Islet precursor cell (in vitro differentiated cells): ENCODE measurements at regions not wholly inside any gene's neighbourhood (a gene's known extent, or its start where the extent isn't known, plus 50 kb on each side); places are given as distances from the start of the nearest gene placed in this dataset.
"Not testable (repeated sequence)": the region's sequence is repeated elsewhere in the genome, so short reads cannot be mapped to it uniquely, and the experiment has no call there.

ENCODE experiments used
- DNase-seq: peaks from one replicate; pipeline ENCODE4 v3.0.0-alpha.2; 2018

DNA sequence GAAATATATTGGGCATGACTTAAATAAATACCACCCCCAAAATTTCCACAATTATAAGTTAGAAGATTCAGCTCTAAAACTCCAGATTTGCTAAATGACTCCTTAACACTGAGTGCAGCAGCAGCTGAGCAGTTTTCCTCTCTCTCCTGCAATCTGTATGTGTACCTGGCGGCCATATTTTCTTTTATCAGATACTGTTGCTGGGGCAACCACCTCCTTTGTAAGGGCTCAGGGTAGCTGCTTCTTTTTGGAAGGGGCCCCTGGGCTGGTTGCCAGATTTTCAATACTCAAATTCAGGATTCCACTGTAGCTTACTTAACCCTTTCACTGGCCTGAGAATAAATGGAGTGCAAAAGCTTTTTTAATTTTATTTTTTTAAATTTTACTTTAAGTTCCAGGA lies 197.0 kb downstream of the TAF11L14 start:
- DNase-seq: no peak

DNA sequence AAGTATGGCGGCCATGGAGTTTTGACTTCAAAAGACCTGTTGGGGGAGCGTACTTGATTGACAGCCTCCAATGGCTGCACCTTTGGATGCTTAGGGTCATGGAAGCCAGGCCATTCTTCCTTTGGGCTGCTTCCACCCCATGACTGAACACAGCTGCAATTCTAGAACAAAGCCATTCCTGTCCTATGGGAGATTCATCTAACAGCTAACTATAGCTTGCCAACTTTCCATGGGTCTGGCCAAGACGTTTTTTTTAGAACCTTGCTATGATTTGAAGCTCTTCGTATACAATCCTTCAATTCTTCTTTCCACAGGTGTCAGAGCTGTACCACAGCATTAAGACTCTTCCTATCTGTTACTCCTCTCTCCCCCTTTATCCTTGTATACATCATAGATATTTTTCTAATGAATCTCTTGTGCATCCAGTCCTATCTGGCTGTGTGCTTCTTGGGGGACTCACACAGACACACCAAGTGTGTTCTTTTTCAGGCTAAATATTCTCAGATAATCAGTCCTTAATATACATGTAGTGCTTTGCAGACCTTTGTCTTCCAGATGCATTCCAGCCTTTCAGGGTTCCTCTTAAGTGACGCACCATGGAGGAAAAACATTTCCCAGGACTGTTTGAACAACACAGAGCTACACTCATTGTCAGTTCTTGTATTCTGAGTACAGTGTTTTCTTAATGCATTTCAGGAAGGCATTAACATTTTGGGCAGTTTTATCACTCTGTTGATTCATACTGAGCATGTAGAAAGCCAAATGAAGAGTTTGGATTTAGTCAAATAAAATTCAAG lies 198.9 kb downstream of the TAF11L14 start:
- DNase-seq: no peak

- no peak for DNase-seq
These were observed 203.5 kb downstream of the TAF11L14 start for GRCh38 chr5:17837757-17838156.

- no peak for DNase-seq
These were observed 204.2 kb downstream of the TAF11L14 start for GRCh38 chr5:17838469-17838868.

DNA sequence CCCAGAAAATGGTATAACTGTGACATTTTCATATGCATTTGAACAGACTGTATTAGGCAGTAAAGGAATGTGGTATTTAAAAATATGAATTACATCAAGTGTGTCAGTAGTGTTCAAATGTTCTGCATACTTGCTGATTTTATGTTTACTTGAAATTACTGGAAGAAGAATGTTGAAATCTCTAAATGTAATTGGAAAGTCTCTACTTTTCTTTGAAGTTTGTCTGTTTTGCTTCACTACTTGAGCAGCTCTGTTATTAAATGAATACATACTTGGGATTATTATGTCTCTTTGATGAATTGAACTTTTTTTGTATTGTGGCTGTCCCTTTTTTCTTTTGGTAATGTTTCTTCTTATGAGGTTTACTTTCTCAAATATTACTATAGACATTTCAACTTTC lies 205.6 kb downstream of the TAF11L14 start:
- no peak for DNase-seq

GRCh38 chr5:17846496-17846895 lies 212.2 kb downstream of the TAF11L14 start:
- no peak for DNase-seq

- no peak for DNase-seq
These were observed 213.0 kb downstream of the TAF11L14 start for GRCh38 chr5:17847286-17847685.

GRCh38 chr5:17852111-17852510 lies 217.9 kb downstream of the TAF11L14 start:
- DNase-seq: no peak

DNA sequence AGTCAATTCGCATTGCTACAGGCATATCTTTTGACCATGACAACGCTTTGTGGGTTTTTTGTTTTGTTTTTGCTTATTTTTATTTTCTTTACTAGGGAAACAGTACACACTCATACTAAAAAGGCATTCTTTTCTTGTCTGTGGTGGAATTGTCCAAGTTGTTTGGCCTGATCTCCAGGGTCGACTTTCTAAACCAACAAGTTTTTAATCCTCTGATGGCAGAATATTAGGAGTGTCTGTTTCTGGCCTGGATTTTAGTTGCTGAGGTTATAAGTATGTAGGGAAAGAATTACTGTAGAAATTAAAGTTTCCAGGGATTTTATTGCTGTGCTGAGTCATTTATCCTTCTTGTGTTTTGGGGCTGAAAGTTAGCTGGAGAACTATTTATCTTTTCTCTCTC lies 218.5 kb downstream of the TAF11L14 start:
- no peak for DNase-seq

GRCh38 chr5:17854901-17855300 lies 220.6 kb downstream of the TAF11L14 start:
- DNase-seq: no peak

DNA sequence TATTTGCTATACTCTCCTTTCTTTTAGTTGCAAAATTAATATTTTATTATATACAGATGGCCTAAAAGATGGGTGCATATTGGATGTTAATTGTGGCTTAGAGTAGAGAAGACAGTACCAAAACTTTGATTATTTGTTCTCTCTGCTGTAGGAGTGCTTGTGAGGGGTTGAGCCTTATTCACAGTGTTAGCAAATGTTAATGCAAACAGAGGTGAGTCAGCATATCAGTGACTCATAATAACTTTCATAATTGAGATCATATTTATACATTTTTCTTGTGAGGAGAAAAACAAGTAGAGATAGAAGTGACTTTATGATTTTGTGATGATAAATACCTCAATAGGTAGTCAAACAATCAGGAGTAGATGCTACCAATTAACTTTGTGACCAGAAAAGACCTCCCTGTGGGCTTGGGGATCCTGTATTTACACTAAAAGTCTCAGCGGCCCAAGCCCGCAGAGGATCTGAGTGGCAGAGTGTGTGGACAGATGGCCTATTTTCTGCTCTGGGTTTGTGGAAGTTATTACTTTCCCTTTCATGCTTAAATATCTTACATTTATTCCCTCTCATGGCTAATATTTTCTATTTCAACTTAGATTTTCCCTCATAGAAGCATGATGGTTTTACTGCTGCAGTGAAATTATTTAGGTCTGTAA lies 226.5 kb downstream of the TAF11L14 start:
- DNase-seq: no peak

GRCh38 chr5:17864903-17865302 lies 230.6 kb downstream of the TAF11L14 start:
- DNase-seq: not testable (repeated sequence)

DNA sequence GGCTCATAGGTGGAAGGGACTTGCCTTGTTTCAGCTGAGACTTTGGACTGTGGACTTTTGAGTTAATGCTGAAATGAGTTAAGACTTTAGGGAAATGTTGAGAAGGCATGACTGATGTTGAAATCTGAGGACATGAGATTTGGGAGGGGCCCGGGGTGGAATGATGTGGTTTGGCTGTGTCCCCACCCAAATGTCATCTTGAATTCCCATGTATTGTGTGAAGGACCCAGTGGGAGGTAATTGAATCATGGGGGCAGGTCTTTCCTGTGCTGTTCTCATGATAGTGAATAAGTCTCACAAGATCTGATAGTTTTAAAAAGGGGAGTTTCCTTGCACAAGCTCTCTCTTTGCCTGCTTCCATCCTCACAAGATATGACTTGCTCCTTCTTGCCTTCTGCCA lies 231.7 kb downstream of the TAF11L14 start:
- not testable (repeated sequence) for DNase-seq

GRCh38 chr5:17872204-17872603 lies 237.9 kb downstream of the TAF11L14 start:
- no peak for DNase-seq

- no peak for DNase-seq
These were observed 244.3 kb downstream of the TAF11L14 start for GRCh38 chr5:17878541-17878940.

DNA sequence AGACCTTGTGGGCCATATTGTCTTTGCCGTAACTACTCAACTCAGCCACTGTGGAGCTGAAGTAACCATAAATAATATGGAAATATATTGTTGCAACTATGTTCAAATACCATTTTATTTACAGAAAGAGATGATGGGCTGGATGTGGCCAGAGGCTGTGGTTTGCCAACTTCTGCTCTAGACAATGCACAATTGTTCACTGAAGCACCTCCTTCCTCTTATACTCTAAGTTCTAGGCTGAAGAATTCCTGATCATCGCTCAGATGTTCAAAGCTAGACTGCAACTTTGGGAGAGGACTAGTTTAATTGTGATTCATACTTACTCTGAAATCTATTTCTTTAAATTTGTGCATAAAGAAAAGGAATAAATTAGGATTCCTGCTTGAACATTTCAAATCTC lies 245.0 kb downstream of the TAF11L14 start:
- no peak for DNase-seq

- DNase-seq: no peak
These were observed 246.6 kb downstream of the TAF11L14 start for GRCh38 chr5:17880869-17881268.

- no peak for DNase-seq
These were observed 248.7 kb downstream of the TAF11L14 start for GRCh38 chr5:17882760-17883488.

DNA sequence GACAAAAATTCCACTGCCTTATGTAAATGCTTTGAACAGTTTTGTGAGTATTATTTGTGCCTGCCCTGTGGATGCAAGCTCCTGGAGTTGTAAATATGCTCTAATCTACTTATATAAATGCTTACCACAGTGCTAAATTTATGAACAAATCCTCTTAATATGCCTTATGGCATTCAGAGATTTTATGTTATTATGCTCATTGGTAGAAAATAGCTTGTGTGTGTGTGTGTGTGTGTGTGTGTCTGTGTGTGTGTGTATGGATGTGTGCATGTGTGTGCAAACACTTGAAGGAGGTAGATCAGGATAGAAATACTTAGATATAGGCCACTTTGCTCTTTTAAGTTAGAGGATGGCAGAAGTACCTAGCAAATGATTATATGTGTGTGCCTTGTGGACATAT lies 253.9 kb downstream of the TAF11L14 start:
- DNase-seq: no peak

- DNase-seq: no peak
These were observed 256.2 kb downstream of the TAF11L14 start for GRCh38 chr5:17890501-17890900.

- no peak for DNase-seq
These were observed 257.6 kb downstream of the TAF11L14 start for GRCh38 chr5:17891881-17892280.

DNA sequence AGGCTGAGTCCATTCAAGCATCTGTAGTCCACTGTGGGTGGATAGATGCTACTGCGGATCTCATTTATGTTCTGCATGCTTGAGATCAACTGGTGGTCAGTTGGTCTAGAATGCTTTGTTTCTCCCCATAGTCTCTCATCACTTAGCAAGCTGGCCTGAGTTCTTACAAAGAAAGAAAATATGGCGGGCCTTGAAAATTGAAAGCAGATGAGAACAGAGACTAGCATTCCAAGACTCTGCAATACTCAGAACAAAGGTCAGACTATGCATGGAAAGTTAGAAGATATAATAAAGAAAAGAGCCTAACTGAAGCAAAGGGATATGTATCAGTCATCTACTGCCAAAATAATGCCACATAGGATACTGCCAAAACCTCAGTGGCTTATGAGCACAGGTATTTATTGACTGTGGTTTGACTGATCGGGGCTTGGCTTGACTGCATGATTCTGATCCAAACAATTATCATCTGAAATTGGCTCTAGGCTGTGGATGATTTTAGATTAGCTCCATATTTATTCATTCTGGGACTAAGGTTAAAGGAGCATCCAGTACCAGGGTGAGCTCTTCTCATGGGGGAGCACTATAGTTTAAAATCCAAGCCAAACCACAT lies 258.9 kb downstream of the TAF11L14 start:
- DNase-seq: no peak

- DNase-seq: no peak
These were observed 261.2 kb downstream of the TAF11L14 start for GRCh38 chr5:17895288-17896033.
